AG09309 (cell line): ENCODE measurements at regions not wholly inside any gene's neighbourhood (a gene's known extent, or its start where the extent isn't known, plus 50 kb on each side); places are given as distances from the start of the nearest gene placed in this dataset.

ENCODE experiments used
- DNase-seq: peaks from one replicate; pipeline ENCODE4 v3.0.0-alpha.2; 2010; ENCODE audit warnings: low read depth
- H3K4me3 ChIP-seq: 2 replicates; pipeline ENCODE4 v1.5.1; 2011; ENCODE audit warnings: mild to moderate bottlenecking, low read depth, low read length, moderate library complexity; ENCODE audit not compliant: control insufficient read depth
- TF ChIP-seq, protein P1 (sequence below): IDR thresholded peaks from 2 replicates; pipeline ENCODE4 v1.5.1; 2011; ENCODE audit warnings: mild to moderate bottlenecking, low read depth, low read length, inconsistent platforms; ENCODE audit not compliant: insufficient read depth, control insufficient read depth; ENCODE audit errors: missing control alignments

- no peak for DNase-seq
- no peak overlapping the region for H3K4me3 ChIP-seq
- TF ChIP-seq, protein P1, sequence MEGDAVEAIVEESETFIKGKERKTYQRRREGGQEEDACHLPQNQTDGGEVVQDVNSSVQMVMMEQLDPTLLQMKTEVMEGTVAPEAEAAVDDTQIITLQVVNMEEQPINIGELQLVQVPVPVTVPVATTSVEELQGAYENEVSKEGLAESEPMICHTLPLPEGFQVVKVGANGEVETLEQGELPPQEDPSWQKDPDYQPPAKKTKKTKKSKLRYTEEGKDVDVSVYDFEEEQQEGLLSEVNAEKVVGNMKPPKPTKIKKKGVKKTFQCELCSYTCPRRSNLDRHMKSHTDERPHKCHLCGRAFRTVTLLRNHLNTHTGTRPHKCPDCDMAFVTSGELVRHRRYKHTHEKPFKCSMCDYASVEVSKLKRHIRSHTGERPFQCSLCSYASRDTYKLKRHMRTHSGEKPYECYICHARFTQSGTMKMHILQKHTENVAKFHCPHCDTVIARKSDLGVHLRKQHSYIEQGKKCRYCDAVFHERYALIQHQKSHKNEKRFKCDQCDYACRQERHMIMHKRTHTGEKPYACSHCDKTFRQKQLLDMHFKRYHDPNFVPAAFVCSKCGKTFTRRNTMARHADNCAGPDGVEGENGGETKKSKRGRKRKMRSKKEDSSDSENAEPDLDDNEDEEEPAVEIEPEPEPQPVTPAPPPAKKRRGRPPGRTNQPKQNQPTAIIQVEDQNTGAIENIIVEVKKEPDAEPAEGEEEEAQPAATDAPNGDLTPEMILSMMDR: no peak
These were observed 206.8 kb upstream of the TPRG1 start for GRCh38 chr3:188964957-188965356.

DNA sequence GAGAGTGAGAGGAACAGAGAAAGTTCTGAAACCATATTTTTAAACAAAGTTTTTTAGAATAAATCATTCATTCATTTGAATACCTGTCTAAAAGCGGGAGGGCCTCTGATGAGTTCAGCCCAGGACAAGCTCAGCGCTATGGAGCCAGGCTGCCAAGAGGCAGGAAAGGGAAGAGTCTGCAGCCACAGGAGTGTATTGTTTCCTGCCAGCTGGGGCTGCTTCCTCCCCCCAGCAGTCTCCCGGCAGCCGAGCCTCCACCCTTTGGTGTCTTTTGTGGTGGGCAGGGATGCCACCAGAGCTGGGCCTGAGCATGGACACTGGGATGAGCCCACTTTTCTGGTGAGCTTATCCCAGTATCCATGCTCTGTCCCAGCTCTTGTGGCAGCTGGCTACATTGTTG, 199.5 kb upstream of the TPRG1 start:
- DNase-seq: no peak
- no peak overlapping the region for H3K4me3 ChIP-seq
- TF ChIP-seq, protein P1: no peak

DNA sequence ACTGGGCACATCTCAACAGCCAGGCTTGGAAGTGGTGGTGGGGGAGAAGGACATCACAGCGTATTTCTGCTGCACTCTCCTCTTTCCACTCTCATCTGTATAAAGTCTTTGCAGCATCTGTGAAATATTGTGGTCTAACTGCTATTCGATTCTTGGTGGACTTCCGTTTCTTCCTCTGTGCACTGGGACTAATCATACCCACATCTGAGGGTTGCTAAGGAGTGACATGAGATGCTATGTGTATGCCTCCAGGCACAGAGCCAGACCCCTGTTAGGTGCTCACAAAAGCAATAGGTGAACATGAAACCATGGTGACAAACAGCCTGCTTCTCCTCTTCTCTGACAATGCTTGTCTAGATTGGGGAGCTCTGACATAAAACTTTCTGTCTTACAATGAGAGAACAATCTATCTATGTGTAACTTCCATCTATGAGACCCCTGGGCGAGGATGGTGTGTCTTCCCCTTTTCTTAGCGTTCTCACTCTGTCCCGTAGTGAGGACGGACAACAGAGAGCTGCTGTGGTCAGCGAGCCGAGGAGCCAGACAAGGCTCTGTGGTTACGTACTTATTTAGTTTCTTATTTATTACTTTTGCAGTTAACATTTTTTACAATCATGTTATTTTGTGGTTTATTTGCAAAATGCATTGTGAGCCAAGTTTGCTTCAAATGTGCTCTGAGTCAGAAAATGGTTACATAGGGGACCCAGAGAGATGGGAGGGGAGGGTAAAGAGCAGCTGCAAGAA, 196.7 kb upstream of the TPRG1 start:
- TF ChIP-seq, protein P1: no peak
- peak; percentile 23 for DNase-seq
- no peak overlapping the region; the same call in 1 of the 2 replicates for H3K4me3 ChIP-seq

- DNase-seq: no peak
These were observed 196.0 kb upstream of the TPRG1 start for GRCh38 chr3:188975600-188976314.

GRCh38 chr3:188976407-188976806, 195.4 kb upstream of the TPRG1 start:
- no peak for DNase-seq
- no peak overlapping the region for H3K4me3 ChIP-seq
- TF ChIP-seq, protein P1: no peak

More at GRCh38 chr3:188975600-188976314, 196.0 kb upstream of the TPRG1 start:
- H3K4me3 ChIP-seq: no peak overlapping the region; the same call in 1 of the 2 replicates
- TF ChIP-seq, protein P1: no peak

DNA sequence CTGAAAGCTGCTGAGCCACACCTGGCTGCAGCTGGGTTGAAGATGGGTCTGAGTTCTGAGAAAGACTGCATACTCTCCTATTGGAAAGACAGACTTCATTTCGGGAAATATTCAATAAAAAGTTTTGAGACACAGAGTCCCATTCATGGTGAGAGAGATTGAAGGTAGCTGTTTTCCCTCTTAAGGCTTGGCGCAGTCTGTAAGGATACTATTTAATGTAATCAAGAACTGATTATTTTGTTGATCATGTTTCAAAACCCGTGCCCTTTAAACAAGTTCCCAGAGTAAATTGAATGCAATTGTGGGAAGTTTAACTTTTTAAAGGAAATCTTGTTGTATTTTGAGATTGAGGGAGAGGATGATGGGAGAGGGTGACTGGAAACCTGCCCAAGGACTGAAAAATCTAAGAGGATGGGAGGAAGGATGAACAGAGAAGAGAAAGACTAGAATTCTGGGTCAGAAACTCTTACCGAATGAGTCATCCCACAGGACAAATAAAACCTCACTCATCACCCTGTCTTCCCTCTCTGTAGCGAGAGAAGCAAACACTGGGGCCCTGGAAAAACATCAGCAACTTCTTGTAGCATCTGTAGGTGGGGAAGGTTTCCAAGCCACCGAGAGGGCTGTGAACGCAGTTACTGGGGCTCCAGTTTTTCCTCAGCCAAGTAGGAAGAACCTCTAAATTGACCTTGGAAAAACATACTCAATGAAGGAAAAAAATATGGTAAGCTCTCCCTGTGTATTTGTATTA, 193.2 kb upstream of the TPRG1 start:
- TF ChIP-seq, protein P1: no peak
- peak; percentile 35 for DNase-seq
- H3K4me3 ChIP-seq: no peak overlapping the region
